Smooth muscle cell (in vitro differentiated cells): ENCODE measurements at regions not wholly inside any gene's neighbourhood (a gene's known extent, or its start where the extent isn't known, plus 50 kb on each side); places are given as distances from the start of the nearest gene placed in this dataset.

ENCODE experiments used
- DNase-seq: peaks from one replicate; lab custom pipeline; 2025; ENCODE audit not compliant: unreplicated experiment; lab: John Stamatoyannopoulos, UW
- H2AFZ ChIP-seq: fragments of 200-600 bp; sonication (generic); 2 replicates; pipeline ENCODE4 v1.6.0; 2016; ENCODE audit warnings: antibody characterized with exemption, low read depth, mild to moderate bottlenecking
- H3F3A ChIP-seq: fragments of 200-600 bp; sonication (generic); 2 replicates; pipeline ENCODE4 v1.6.0; 2017; ENCODE audit warnings: antibody characterized with exemption, low read depth
- H3K27ac ChIP-seq: fragments of 200-600 bp; sonication (generic); 2 replicates; pipeline ENCODE4 v1.5.1; 2016; ENCODE audit warnings: low read depth, mild to moderate bottlenecking
- H3K27me3 ChIP-seq: fragments of 200-600 bp; sonication (generic); 2 replicates; pipeline ENCODE4 v1.6.1; 2016; ENCODE audit warnings: low read depth, mild to moderate bottlenecking
- H3K36me3 ChIP-seq: fragments of 200-600 bp; sonication (generic); 2 replicates; pipeline ENCODE4 v1.5.1; 2016; ENCODE audit warnings: low read depth
- H3K4me1 ChIP-seq: fragments of 200-600 bp; sonication (generic); 2 replicates; pipeline ENCODE4 v1.5.1; 2016; ENCODE audit warnings: low read depth
- H3K4me2 ChIP-seq: fragments of 200-600 bp; sonication (generic); 2 replicates; pipeline ENCODE4 v1.6.0; 2016; ENCODE audit warnings: mild to moderate bottlenecking
- H3K4me3 ChIP-seq: fragments of 200-600 bp; sonication (generic); 2 replicates; pipeline ENCODE4 v1.5.1; 2016; ENCODE audit warnings: mild to moderate bottlenecking
- H3K79me2 ChIP-seq: fragments of 200-600 bp; sonication (generic); 2 replicates; pipeline ENCODE4 v1.6.0; 2016; ENCODE audit warnings: low read depth, mild to moderate bottlenecking
- H3K9ac ChIP-seq: fragments of 200-600 bp; sonication (generic); 2 replicates; pipeline ENCODE4 v1.6.0; 2016; ENCODE audit warnings: low read depth
- H3K9me3 ChIP-seq: fragments of 200-600 bp; sonication (generic); replicated peaks from 2 replicates; pipeline ENCODE4 v1.5.1; 2016; ENCODE audit warnings: low read depth
- H4K20me1 ChIP-seq: fragments of 200-600 bp; sonication (generic); 2 replicates; pipeline ENCODE4 v1.6.0; 2016; ENCODE audit warnings: low read depth
- CTCF ChIP-seq: fragments of 200-600 bp; sonication (generic); IDR thresholded peaks from 2 replicates; pipeline ENCODE4 v1.5.1; 2017; ENCODE audit warnings: borderline replicate concordance, mild to moderate bottlenecking, antibody characterized with exemption; ENCODE audit not compliant: insufficient read depth, poor library complexity, severe bottlenecking
- WGBS: methylation state at CpG from one replicate; pipeline ENCODE4 v1.1.7; 2016; ENCODE audit warnings: low lambda C conversion rate; 5-methylcytosine and 5-hydroxymethylcytosine counted together

DNA sequence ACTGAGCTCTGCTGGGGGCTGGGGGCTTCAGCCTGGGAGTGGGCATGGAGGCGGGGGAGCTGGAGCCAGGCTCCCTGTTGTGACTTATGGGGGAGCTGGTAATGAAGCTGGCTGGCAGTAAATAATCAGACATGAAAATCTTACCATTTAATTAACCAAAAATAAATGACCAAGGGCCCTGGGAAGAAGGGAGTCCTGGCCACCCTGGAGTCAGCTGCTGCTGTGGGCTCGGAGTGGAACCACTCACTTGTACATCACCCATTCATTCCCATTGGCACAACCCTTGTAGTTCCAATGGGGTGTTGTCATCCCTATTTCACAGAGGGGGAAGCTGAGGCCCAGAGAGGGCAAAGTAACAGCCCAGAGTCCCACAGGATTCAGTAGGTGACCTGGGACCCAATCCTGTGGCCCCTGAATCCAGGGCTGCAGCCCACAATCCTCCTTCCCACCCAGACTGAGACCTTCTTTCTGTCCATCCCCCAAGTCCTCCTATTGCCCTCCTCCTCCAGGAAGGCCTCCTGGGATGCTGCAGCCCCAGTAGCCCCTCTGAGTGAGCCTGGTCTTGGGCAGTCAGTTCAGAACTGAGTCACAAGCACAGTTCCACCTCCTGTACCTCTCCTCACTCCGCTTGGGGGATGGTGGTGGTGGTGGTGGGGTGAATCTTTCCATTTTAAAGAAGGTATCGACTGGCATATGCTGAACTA is 259.4 kb upstream of the MVB12B start:
- TF ChIP-seq CTCF = no peak
- no peaks in the 10 kb centered on the region for H3F3A ChIP-seq
- no peaks in the 10 kb centered on the region for H3K36me3 ChIP-seq
- H3K4me3 ChIP-seq = no peak overlapping the region
- H3K27ac ChIP-seq = no peak overlapping the region
- DNase-seq = no peak
- H3K4me2 ChIP-seq = no peak overlapping the region
- no peaks in the 10 kb centered on the region for H3K79me2 ChIP-seq
- H4K20me1 ChIP-seq = no peaks in the 10 kb centered on the region
- H3K9ac ChIP-seq = no peak overlapping the region
- no peaks in the 10 kb centered on the region for H3K9me3 ChIP-seq
- H3K4me1 ChIP-seq = no peaks in the 10 kb centered on the region
- 87% methylated on average over 4 of the region's 4 CpGs for WGBS
- H3K27me3 ChIP-seq = peaks cover 28% of the 10 kb centered on the region
- no peak overlapping the region for H2AFZ ChIP-seq

GRCh38 chr9:126068534-126069230 is 257.9 kb upstream of the MVB12B start:
- Histone ChIP-seq H4K20me1 (no peaks in the 10 kb centered on the region), H3K79me2 (no peaks in the 10 kb centered on the region), H3K4me3 (no peak overlapping the region), H3K36me3 (no peaks in the 10 kb centered on the region), H3K4me1 (no peaks in the 10 kb centered on the region), H2AFZ (no peak overlapping the region), H3F3A (no peaks in the 10 kb centered on the region), H3K4me2 (no peak overlapping the region), H3K9ac (no peak overlapping the region), H3K27ac (no peak overlapping the region), H3K9me3 (no peaks in the 10 kb centered on the region), H3K27me3 (peaks cover 24% of the 10 kb centered on the region)
- WGBS = 91% methylated on average over 17 of the region's 17 CpGs
- no peak for DNase-seq
- TF ChIP-seq CTCF = no peak

DNA sequence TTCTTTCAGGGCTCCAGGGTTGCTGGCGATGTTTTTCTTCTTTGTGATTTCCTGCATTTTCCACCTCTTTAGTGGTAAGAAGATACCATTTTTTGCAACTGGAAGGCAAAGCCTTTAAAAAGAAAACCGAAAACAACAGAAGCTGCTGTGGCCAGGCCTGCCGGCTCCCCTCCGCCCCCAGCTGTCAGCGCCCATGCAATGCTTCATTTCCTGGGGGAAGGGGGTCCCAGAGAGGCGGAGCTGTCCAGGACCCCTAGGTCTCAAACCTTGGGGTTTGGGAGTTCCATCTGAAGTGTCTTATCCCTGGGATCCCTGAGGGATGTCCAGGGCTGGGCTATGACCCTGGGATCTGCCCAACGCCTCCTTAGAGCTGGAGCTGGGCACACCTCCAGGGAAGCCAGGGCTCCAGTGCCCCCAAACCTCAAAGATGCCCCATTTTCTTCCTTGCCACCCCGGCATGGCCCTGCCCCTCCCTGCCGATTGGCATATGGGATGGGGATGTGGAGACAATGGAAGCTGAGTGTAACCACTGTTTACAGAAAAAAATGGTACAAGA is 257.2 kb upstream of the MVB12B start:
- Histone ChIP-seq H3K27ac (no peak overlapping the region), H2AFZ (no peak overlapping the region), H3K27me3 (peaks cover 24% of the 10 kb centered on the region), H3F3A (no peaks in the 10 kb centered on the region), H3K79me2 (no peaks in the 10 kb centered on the region), H3K4me2 (no peak overlapping the region), H3K36me3 (no peaks in the 10 kb centered on the region), H3K4me3 (no peak overlapping the region), H3K9ac (no peak overlapping the region), H3K4me1 (no peaks in the 10 kb centered on the region), H4K20me1 (no peaks in the 10 kb centered on the region), H3K9me3 (no peaks in the 10 kb centered on the region)
- DNase-seq = no peak
- no peak for TF ChIP-seq CTCF
- WGBS = 80% methylated on average over 9 of the region's 9 CpGs
